ENCODE measurements at regions not wholly inside any gene's neighbourhood (a gene's known extent, or its start where the extent isn't known, plus 50 kb on each side); places are given as distances from the start of the nearest gene placed in this dataset.

DNA sequence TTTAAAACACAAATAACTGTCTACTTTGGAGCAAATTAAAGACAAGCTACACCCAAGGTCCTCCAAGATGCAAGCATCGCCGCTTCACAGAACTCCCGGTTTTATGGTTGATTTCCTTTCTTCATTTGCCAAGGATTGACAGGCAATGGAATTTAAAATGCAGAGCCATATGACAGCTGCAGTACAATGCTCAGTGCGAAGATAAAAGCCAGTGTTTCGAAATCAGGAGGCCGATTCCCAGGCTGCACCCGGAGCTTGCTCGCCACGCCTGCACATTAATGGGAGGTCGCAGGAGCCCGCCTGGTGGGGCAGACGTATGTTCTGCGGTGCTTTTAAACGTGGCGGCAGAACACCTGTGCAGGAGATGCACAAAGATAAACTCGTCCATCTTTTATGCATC, 727.6 kb upstream of the SOX11 start:
- no peak for DNase-seq (ENCODE audit: low read depth)
- no peak overlapping the region for H3K4me3 ChIP-seq (ENCODE audit: low read length)
- TF ChIP-seq CTCF (IDR thresholded peaks at IDR 0.05; ENCODE audit: insufficient read depth, low read depth, low read length, missing control alignments) = no peak

DNA sequence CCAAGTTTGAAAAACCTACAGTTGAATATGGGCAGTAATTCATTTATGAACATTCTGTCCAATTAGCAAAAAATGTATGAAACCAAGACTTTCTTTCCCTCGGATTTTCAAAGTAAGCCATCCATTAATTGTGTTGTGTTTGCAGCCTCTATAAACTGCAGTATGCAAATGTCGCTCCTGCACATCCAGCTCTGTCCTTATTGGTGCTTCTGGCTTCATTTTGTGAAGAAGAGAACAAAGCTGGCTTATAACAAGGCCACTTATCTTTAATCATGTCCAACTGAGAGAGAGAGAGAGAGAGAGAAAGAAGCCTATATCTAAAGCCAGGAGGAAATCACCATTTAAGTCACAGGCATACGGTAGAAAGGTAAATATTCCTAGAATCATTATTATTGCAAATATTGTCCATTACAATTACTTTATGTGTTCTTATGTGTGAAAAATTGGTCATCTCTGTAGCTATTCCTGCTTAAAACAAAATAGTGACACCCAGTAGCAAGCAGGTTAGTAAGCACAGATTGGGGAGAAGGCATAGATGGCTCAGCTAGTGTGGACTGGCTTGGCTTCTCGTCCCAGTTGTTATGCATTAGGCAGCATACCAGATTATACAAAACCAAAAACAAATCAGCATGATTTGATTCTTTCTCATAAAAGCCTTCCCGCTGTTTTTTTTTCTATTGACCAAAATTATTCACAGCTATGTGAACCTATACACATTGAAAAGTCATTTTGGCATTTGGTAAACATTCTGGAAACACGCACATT, 726.4 kb upstream of the SOX11 start:
- no peak for DNase-seq (ENCODE audit: low read depth)
- no peak for TF ChIP-seq CTCF (IDR thresholded peaks at IDR 0.05; ENCODE audit: insufficient read depth, low read depth, low read length, missing control alignments)
- no peak overlapping the region for H3K4me3 ChIP-seq (ENCODE audit: low read length)

DNA sequence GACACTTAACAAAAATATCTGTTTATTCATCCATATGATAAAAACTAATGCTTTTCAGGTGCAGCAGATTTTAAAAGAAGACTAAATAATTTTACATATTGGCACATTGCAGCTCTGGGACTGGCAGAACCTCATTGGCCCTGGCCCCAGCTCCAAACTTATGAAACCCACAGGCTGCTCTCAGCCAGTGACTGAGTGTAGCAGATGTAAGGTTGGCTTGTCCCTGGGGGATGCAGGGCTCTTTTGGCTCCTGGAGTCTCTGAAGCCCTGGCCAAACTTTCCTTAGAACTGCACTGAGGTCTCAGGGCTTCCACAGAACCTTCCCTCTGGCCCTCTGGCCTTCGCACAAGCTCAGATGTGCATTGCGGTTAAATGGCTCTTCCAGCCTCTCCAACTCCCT, 725.0 kb upstream of the SOX11 start:
- DNase-seq (ENCODE audit: low read depth) = no peak

GRCh38 chr2:4972472-4972871, 719.7 kb upstream of the SOX11 start:
- H3K4me3 ChIP-seq (ENCODE audit: low read length) = no peak overlapping the region
- no peak for TF ChIP-seq CTCF (IDR thresholded peaks at IDR 0.05; ENCODE audit: insufficient read depth, low read depth, low read length, missing control alignments)
- no peak for DNase-seq (ENCODE audit: low read depth)

More for the DNA sequence above, 725.0 kb upstream of the SOX11 start:
- no peak overlapping the region for H3K4me3 ChIP-seq (ENCODE audit: low read length)
- TF ChIP-seq CTCF (IDR thresholded peaks at IDR 0.05; ENCODE audit: insufficient read depth, low read depth, low read length, missing control alignments) = no peak

DNA sequence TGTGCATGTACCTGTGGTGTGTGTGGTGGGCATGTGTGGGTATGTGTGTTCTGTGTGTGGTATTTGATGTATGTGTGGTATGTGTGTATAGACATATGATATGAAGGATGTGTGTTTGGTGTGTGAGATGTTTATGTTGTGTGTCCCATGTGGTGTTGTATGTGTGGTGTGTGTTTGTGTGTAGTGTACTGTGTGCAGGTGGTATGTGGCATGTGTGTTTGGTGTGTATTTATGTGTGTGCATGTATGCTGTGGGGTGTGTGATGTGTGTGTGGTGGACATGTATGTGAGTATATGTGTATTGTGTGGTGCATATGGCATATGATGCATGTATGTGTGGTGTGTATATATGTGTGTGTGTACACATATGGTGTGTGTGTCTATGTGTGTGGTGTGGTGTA, 718.8 kb upstream of the SOX11 start:
- DNase-seq (ENCODE audit: low read depth) = no peak
- no peak overlapping the region for H3K4me3 ChIP-seq (ENCODE audit: low read length)

DNA sequence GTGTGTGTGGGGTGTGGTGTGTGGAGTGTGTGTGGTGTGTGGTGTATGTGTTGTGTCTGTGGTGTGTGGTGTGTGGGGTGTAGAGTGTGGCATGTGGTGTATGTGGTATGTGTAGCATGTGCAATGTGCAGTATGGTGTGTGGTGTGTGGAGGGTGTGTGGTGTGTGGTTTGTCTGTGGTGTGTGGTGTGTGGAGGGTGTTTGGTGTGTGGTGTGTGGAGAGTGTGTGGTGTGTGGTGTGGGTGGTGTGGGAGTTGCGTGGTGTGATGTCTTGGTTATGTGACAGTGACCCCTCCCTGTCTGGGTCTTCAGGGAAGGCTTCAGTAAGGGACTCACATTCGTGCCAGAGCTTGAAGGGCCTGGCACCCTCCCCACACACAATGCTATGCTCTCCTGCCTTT, 718.2 kb upstream of the SOX11 start:
- no peak for DNase-seq (ENCODE audit: low read depth)
- no peak for TF ChIP-seq CTCF (IDR thresholded peaks at IDR 0.05; ENCODE audit: insufficient read depth, low read depth, low read length, missing control alignments)
- no peak overlapping the region for H3K4me3 ChIP-seq (ENCODE audit: low read length)

More for the DNA sequence above, 718.8 kb upstream of the SOX11 start:
- no peak for TF ChIP-seq CTCF (IDR thresholded peaks at IDR 0.05; ENCODE audit: insufficient read depth, low read depth, low read length, missing control alignments)

- no peak for TF ChIP-seq CTCF (IDR thresholded peaks at IDR 0.05; ENCODE audit: insufficient read depth, low read depth, low read length, missing control alignments)
- no peak for DNase-seq (ENCODE audit: low read depth)
- no peak overlapping the region for H3K4me3 ChIP-seq (ENCODE audit: low read length)
Measured at GRCh38 chr2:4976407-4976806, 715.8 kb upstream of the SOX11 start.

Data from epithelial cell of esophagus (primary cell).